Retinal pigment epithelial cell (primary cell): ENCODE measurements at regions not wholly inside any gene's neighbourhood (a gene's known extent, or its start where the extent isn't known, plus 50 kb on each side); places are given as distances from the start of the nearest gene placed in this dataset.

ENCODE experiments used
- DNase-seq: peaks from one replicate; pipeline ENCODE4 v3.0.0-alpha.2; 2010; ENCODE audit warnings: low read depth
- H3K4me3 ChIP-seq: 2 replicates; pipeline ENCODE4 v1.5.1; 2011; ENCODE audit warnings: mild to moderate bottlenecking, low read length, control low read depth, moderate library complexity
- CTCF ChIP-seq: conservative IDR thresholded peaks from 2 replicates; pipeline ENCODE4 v1.5.1; 2011; ENCODE audit warnings: low read depth, low read length, control low read depth, inconsistent platforms

GRCh38 chr1:59176471-59176870, 120.4 kb upstream of the FGGY start:
- no peak for DNase-seq
- no peak for TF ChIP-seq CTCF

GRCh38 chr1:59177756-59178155, 119.1 kb upstream of the FGGY start:
- TF ChIP-seq CTCF = no peak
- DNase-seq = no peak
- H3K4me3 ChIP-seq = no peak overlapping the region

More at GRCh38 chr1:59176471-59176870, 120.4 kb upstream of the FGGY start:
- H3K4me3 ChIP-seq = no peak overlapping the region

- no peak for DNase-seq
- TF ChIP-seq CTCF = no peak
- no peak overlapping the region for H3K4me3 ChIP-seq
These were observed 118.3 kb upstream of the FGGY start for GRCh38 chr1:59178339-59179187.

- no peak overlapping the region for H3K4me3 ChIP-seq
- TF ChIP-seq CTCF = no peak
- DNase-seq = no peak
These were observed 117.2 kb upstream of the FGGY start for GRCh38 chr1:59179673-59180072.

GRCh38 chr1:59180735-59181134, 116.2 kb upstream of the FGGY start:
- no peak for TF ChIP-seq CTCF

DNA sequence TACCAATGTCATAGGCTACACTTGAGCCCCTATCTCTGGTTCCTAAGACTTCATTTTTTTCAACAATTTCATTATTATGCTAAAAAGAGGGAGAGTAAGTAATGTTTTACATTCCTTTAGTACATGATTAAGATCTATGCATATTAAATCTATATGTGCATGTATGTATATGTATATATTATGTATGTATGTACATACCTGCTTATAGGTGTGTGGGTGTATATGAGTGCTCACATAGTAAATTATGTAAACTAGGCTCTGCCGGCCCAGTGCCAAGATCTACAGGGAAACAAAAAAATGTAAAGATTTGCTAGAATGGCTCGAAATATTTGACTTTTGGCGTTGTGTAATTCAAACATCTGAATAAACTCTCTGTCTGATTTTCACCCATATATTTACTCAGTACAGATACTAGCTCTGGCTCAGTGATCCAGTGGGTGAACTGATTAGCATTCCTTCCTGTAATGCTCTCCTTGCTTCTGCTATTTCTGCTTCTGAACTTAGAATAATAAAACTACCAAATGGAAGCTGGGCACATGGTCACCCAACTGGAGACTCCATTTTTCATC, 113.1 kb upstream of the FGGY start:
- no peak for DNase-seq
- no peak for TF ChIP-seq CTCF
- H3K4me3 ChIP-seq = no peak overlapping the region

More at GRCh38 chr1:59180735-59181134, 116.2 kb upstream of the FGGY start:
- no peak for DNase-seq
- no peak overlapping the region for H3K4me3 ChIP-seq
